ENCODE measurements at regions not wholly inside any gene's neighbourhood (a gene's known extent, or its start where the extent isn't known, plus 50 kb on each side); places are given as distances from the start of the nearest gene placed in this dataset.

GRCh38 chr21:27209546-27209945 lies 242.7 kb upstream of the ADAMTS5 start:
- no peak for DNase-seq (ENCODE audit: low read depth, low spot score)
- no peak overlapping the region for H3K4me3 ChIP-seq (ENCODE audit: low read depth, low read length)
- TF ChIP-seq CTCF (IDR thresholded peaks at IDR 0.05; ENCODE audit: insufficient read depth, low read length, missing control alignments) = no peak
- ChIA-PET CTCF (no interaction called here), POLR2A (no interaction called here)

- DNase-seq (ENCODE audit: low read depth, low spot score) = no peak
- ChIA-PET POLR2A (no interaction called here), CTCF (no interaction called here)
- no peak overlapping the region for H3K4me3 ChIP-seq (ENCODE audit: low read depth, low read length)
- no peak for TF ChIP-seq CTCF (IDR thresholded peaks at IDR 0.05; ENCODE audit: insufficient read depth, low read length, missing control alignments)
Observed at GRCh38 chr21:27206368-27206982, 239.6 kb upstream of the ADAMTS5 start.

- POLR2A ChIA-PET = no interaction called here
- no peak for TF ChIP-seq CTCF (IDR thresholded peaks at IDR 0.05; ENCODE audit: insufficient read depth, low read length, missing control alignments)
- DNase-seq (ENCODE audit: low read depth, low spot score) = no peak
- H3K4me3 ChIP-seq (ENCODE audit: low read depth, low read length) = no peak overlapping the region
- CTCF ChIA-PET = interaction anchor here (1.6 kb wide), 1 partner anchor 10 kb away, joined by 4 read pairs; no protein-coding TSS in a partner anchor
Observed at GRCh38 chr21:27202301-27202700, 235.4 kb upstream of the ADAMTS5 start.

- no peak for DNase-seq (ENCODE audit: low read depth, low spot score)
- ChIA-PET CTCF (no interaction called here), POLR2A (no interaction called here)
- TF ChIP-seq CTCF (IDR thresholded peaks at IDR 0.05; ENCODE audit: insufficient read depth, low read length, missing control alignments) = no peak
- no peak overlapping the region for H3K4me3 ChIP-seq (ENCODE audit: low read depth, low read length)
Observed at GRCh38 chr21:27201197-27201596, 234.3 kb upstream of the ADAMTS5 start.

GRCh38 chr21:27196651-27197050 lies 229.8 kb upstream of the ADAMTS5 start:
- H3K4me3 ChIP-seq (ENCODE audit: low read depth, low read length) = no peak overlapping the region
- ChIA-PET POLR2A (no interaction called here), CTCF (no interaction called here)
- no peak for DNase-seq (ENCODE audit: low read depth, low spot score)
- TF ChIP-seq CTCF (IDR thresholded peaks at IDR 0.05; ENCODE audit: insufficient read depth, low read length, missing control alignments) = no peak

GRCh38 chr21:27192281-27192949 lies 225.5 kb upstream of the ADAMTS5 start:
- DNase-seq (ENCODE audit: low read depth, low spot score) = no peak
- CTCF ChIA-PET = no interaction called here
- no peak for TF ChIP-seq CTCF (IDR thresholded peaks at IDR 0.05; ENCODE audit: insufficient read depth, low read length, missing control alignments)
- no peak overlapping the region for H3K4me3 ChIP-seq (ENCODE audit: low read depth, low read length)
- POLR2A ChIA-PET = no interaction called here

All from AG04449 (cell line).